H1 (cell line): ENCODE measurements at regions not wholly inside any gene's neighbourhood (a gene's known extent, or its start where the extent isn't known, plus 50 kb on each side); places are given as distances from the start of the nearest gene placed in this dataset.
A peak's percentile ranks its signal among the peaks of the same experiment; 100 is the strongest.

ENCODE experiments used
- CTCF ChIA-PET: fragments of 300-600 bp; sonication (Branson Sonifier 250); formaldehyde crosslinking; loops from one replicate; lab custom pipeline; 2021; ENCODE audit not compliant: partially characterized antibody; lab: Charles Lee
- POLR2A ChIA-PET: fragments of 300-600 bp; sonication (Branson Sonifier 250); formaldehyde crosslinking; loops from one replicate; lab custom pipeline; 2021; ENCODE audit warnings: inconsistent platforms; ENCODE audit not compliant: partially characterized antibody; lab: Charles Lee
- DNase-seq, 2 experiments: peaks; one replicate each; pipeline versions ENCODE4 v3.0.0 to v3.0.0-alpha.2; 2010 to 2022; ENCODE audit warnings: low spot score in 2 of 2, low read depth in 1 of 2, mixed read lengths in 1 of 2
- FAIRE-seq: peaks from 2 replicates; lab custom pipeline; 2011; peaks lifted over from hg19 to GRCh38; lab: Jason Lieb, UNC
- H2AFZ ChIP-seq: 2 replicates; pipeline ENCODE4 v1.8.1; 2012; ENCODE audit warnings: low read length, inconsistent platforms
- H2AK5ac ChIP-seq: 2 replicates; pipeline ENCODE4 v1.6.1; 2013; ENCODE audit warnings: low read depth, low read length
- H2BK120ac ChIP-seq: replicated peaks from 2 replicates; pipeline ENCODE3; 2013; ENCODE audit warnings: low read depth, low read length, inconsistent platforms
- H2BK12ac ChIP-seq: 2 replicates; pipeline ENCODE4 v1.6.1; 2013; ENCODE audit warnings: low read depth, low read length
- H2BK15ac ChIP-seq: 2 replicates; pipeline ENCODE4 v1.6.1; 2013; ENCODE audit warnings: low read length
- H2BK20ac ChIP-seq: 2 replicates; pipeline ENCODE4 v1.6.1; 2013; ENCODE audit warnings: low read length
- H2BK5ac ChIP-seq: 2 replicates; pipeline ENCODE4 v1.6.1; 2013; ENCODE audit warnings: low read depth, low read length
- H3K14ac ChIP-seq: 2 replicates; pipeline ENCODE4 v1.6.1; 2013; ENCODE audit warnings: inconsistent platforms; ENCODE audit not compliant: insufficient read length
- H3K18ac ChIP-seq: 2 replicates; pipeline ENCODE4 v1.6.1; 2013; ENCODE audit warnings: low read length; ENCODE audit errors: extremely low read depth
- H3K23ac ChIP-seq: 2 replicates; pipeline ENCODE4 v1.6.1; 2013; ENCODE audit warnings: inconsistent platforms; ENCODE audit not compliant: insufficient read length
- H3K23me2 ChIP-seq: 2 replicates; pipeline ENCODE4 v1.6.1; 2013; ENCODE audit warnings: low read depth, low read length
- H3K27ac ChIP-seq: 2 replicates; pipeline ENCODE4 v1.6.1; 2011; ENCODE audit warnings: low read depth, low read length, inconsistent platforms
- H3K27me3 ChIP-seq, 4 experiments: replicated peaks in 1 of 4; 1 replicate in 1 of 4; 2 replicates in 3 of 4; pipeline versions ENCODE4 v1.6.1 to v1.8.1; 2011 to 2013; ENCODE audit warnings: low read length in 3 of 4, mild to moderate bottlenecking in 3 of 4, inconsistent platforms in 2 of 4, mixed read lengths in 2 of 4, moderate library complexity in 1 of 4; ENCODE audit not compliant: control insufficient read depth in 3 of 4, insufficient read depth in 3 of 4; ENCODE audit errors: extremely low read depth in 1 of 4
- H3K36me3 ChIP-seq, 4 experiments: 2 replicates each; pipeline versions ENCODE4 v1.6.1 to v1.8.1; 2011 to 2013; ENCODE audit warnings: mild to moderate bottlenecking in 4 of 4, low read length in 3 of 4, moderate library complexity in 2 of 4, control low read depth in 1 of 4, inconsistent platforms in 1 of 4; ENCODE audit not compliant: insufficient read depth in 4 of 4, control insufficient read depth in 2 of 4
- H3K4ac ChIP-seq: replicated peaks from 2 replicates; pipeline ENCODE3; 2013; ENCODE audit warnings: low read length, low read depth, mixed read lengths, inconsistent platforms; ENCODE audit not compliant: insufficient read length
- H3K4me1 ChIP-seq, 4 experiments: replicated peaks in 1 of 4; 1 replicate in 1 of 4; 2 replicates in 3 of 4; pipeline versions ENCODE4 v1.6.1 to v1.8.1; 2011 to 2013; ENCODE audit warnings: low read length in 3 of 4, inconsistent platforms in 2 of 4, mixed read lengths in 1 of 4; ENCODE audit not compliant: insufficient read depth in 4 of 4, control insufficient read depth in 3 of 4
- H3K4me2 ChIP-seq, 2 experiments: 2 replicates each; pipeline versions ENCODE4 v1.6.1 to v1.8.1; 2011 to 2013; ENCODE audit warnings: low read depth in 2 of 2, low read length in 2 of 2, control low read depth in 1 of 2, inconsistent platforms in 1 of 2, mild to moderate bottlenecking in 1 of 2; ENCODE audit not compliant: insufficient read depth in 1 of 2
- H3K4me3 ChIP-seq, 4 experiments: fragments of 200-600, 300-600 bp in 1 of 4; sonication (generic), shearing (Covaris generic), sonication (Bioruptor Twin) in 1 of 4; 2 replicates each; pipeline versions ENCODE4 v1.5.1 to v1.8.1; 2011 to 2016; ENCODE audit warnings: low read length in 4 of 4, low read depth in 3 of 4, control low read depth in 2 of 4, inconsistent platforms in 2 of 4, mild to moderate bottlenecking in 2 of 4, mixed read lengths in 1 of 4, moderate library complexity in 1 of 4; ENCODE audit not compliant: insufficient read depth in 2 of 4; ENCODE audit errors: extremely low read depth in 1 of 4
- H3K56ac ChIP-seq: replicated peaks from 2 replicates; pipeline ENCODE3; 2013; ENCODE audit warnings: low read depth, mild to moderate bottlenecking, mixed read lengths, low read length, inconsistent platforms; ENCODE audit not compliant: insufficient read length
- H3K79me1 ChIP-seq: 2 replicates; pipeline ENCODE4 v1.6.1; 2013; ENCODE audit warnings: low read depth, low read length, control low read depth
- H3K79me2 ChIP-seq, 2 experiments: 2 replicates each; pipeline versions ENCODE4 v1.6.1 to v1.8.1; 2012 to 2013; ENCODE audit warnings: low read length in 2 of 2, mild to moderate bottlenecking in 2 of 2, inconsistent platforms in 1 of 2; ENCODE audit not compliant: insufficient read depth in 2 of 2, control insufficient read depth in 1 of 2
- H3K9ac ChIP-seq, 4 experiments: replicated peaks in 1 of 4; 1 replicate in 1 of 4; 2 replicates in 3 of 4; pipeline versions ENCODE4 v1.6.1 to v1.8.1; 2011 to 2013; ENCODE audit warnings: low read depth in 3 of 4, low read length in 3 of 4, control low read depth in 2 of 4, mild to moderate bottlenecking in 2 of 4, moderate library complexity in 2 of 4, inconsistent platforms in 1 of 4; ENCODE audit errors: extremely low read depth in 1 of 4
- H3K9me3 ChIP-seq, 2 experiments: 2 replicates each; pipeline versions ENCODE4 v1.6.1 to v1.8.1; 2012 to 2013; ENCODE audit warnings: mild to moderate bottlenecking in 2 of 2, moderate library complexity in 2 of 2, control low read depth in 1 of 2, inconsistent platforms in 1 of 2, low read depth in 1 of 2, low read length in 1 of 2, mixed read lengths in 1 of 2; ENCODE audit not compliant: insufficient read depth in 2 of 2
- H4K20me1 ChIP-seq, 2 experiments: replicated peaks in 1 of 2; 2 replicates each; pipeline versions ENCODE3 to v1.8.1; 2011 to 2013; ENCODE audit warnings: inconsistent platforms in 2 of 2, low read length in 2 of 2, mild to moderate bottlenecking in 1 of 2; ENCODE audit not compliant: insufficient read depth in 2 of 2, control insufficient read depth in 1 of 2
- H4K5ac ChIP-seq: 2 replicates; pipeline ENCODE4 v1.6.1; 2013; ENCODE audit warnings: low read length, low read depth, mixed read lengths, inconsistent platforms; ENCODE audit not compliant: insufficient read length
- H4K8ac ChIP-seq: 2 replicates; pipeline ENCODE4 v1.8.0; 2013; ENCODE audit warnings: mild to moderate bottlenecking, moderate library complexity, low read length, inconsistent platforms; ENCODE audit not compliant: insufficient read depth; ENCODE audit errors: extremely low read depth
- H4K91ac ChIP-seq: replicated peaks from 2 replicates; pipeline ENCODE3; 2013; ENCODE audit warnings: low read length, mixed read lengths, inconsistent platforms; ENCODE audit not compliant: insufficient read length
- ASH2L ChIP-seq: fragments of 200-600, 300-600 bp; sonication (generic); IDR thresholded peaks from one replicate; pipeline ENCODE4 v1.7.1; 2017; ENCODE audit warnings: low read length
- BACH1 ChIP-seq: IDR thresholded peaks from 2 replicates; pipeline ENCODE4 v1.6.1; 2012; ENCODE audit warnings: low read length, improper control_type of control experiment
- CBX8 ChIP-seq: fragments of 300-800, 300-1000 bp; sonication (generic); IDR thresholded peaks from 2 replicates; pipeline ENCODE4 v1.7.1; 2016; ENCODE audit warnings: low read depth, low read length, borderline replicate concordance
- SUZ12 ChIP-seq: fragments of 200-600 bp; sonication (generic); IDR thresholded peaks from 2 replicates; pipeline ENCODE4 v1.6.1; 2012; ENCODE audit warnings: mild to moderate bottlenecking, inconsistent platforms, low read length, moderate library complexity, mixed read lengths
- WGBS, 2 experiments: shearing (Covaris generic) in 1 of 2; methylation state at CpG; one replicate each; pipeline versions ENCODE4 v1.1.6 to v1.1.7; 2013 to 2015; ENCODE audit warnings: low lambda C conversion rate in 2 of 2, mixed read lengths in 2 of 2, inconsistent platforms in 1 of 2, low coverage in 1 of 2, missing lambda C conversion rate in 1 of 2; ENCODE audit not compliant: insufficient replicate concordance in 2 of 2, insufficient coverage in 1 of 2, insufficient read length in 1 of 2; ENCODE audit errors: extremely low coverage in 1 of 2, missing lambda C conversion rate in 1 of 2; 5-methylcytosine and 5-hydroxymethylcytosine counted together

- Histone ChIP-seq H2BK15ac (peak overlapping the region; percentile 34), H3K14ac (no peak overlapping the region), H3K23me2 (peaks cover 4% of the 10 kb centered on the region; the same call in 1 of the 2 replicates), H3K4me1 (peaks cover 0 to 9% (median 5%) of the 10 kb centered on the region in 4 experiments; a peak in 6 of 7 replicates), H3K56ac (no peak overlapping the region), H4K20me1 (no peaks in the 10 kb centered on the region), H3K9me3 (no peaks in the 10 kb centered on the region), H2AFZ (no peak overlapping the region), H3K4ac (no peak overlapping the region), H3K27me3 (no peaks in the 10 kb centered on the region), H3K4me3 (no peak overlapping the region), H3K9ac (no peak overlapping the region), H2BK20ac (peak overlapping the region; percentile 87; the same call in 1 of the 2 replicates), H4K8ac (no peak overlapping the region), H2BK12ac (0 out of 2 replicates have a peak overlapping the region, but pooled peaks have one; percentile 50), H2AK5ac (peak overlapping the region; percentile 82), H3K79me2 (no peaks in the 10 kb centered on the region), H3K36me3 (no peaks in the 10 kb centered on the region), H4K5ac (no peak overlapping the region), H3K4me2 (0 out of 4 replicates have a peak overlapping the region, but pooled peaks have one; percentile 0 to 16), H2BK5ac (0 out of 2 replicates have a peak overlapping the region, but pooled peaks have one; percentile 39), H2BK120ac (no peak overlapping the region), H3K18ac (peak overlapping the region; percentile 90), H3K23ac (no peak overlapping the region), H3K27ac (no peak overlapping the region), H3K79me1 (no peaks in the 10 kb centered on the region), H4K91ac (no peak overlapping the region)
- ChIA-PET CTCF (interaction anchor here (1.0 to 1.8 kb wide), 4 partner anchors 11 to 30 kb away, joined by 3 to 12 read pairs (median 4); no protein-coding TSS in a partner anchor), POLR2A (interaction anchor here (1.3 kb wide), 1 partner anchor 9 kb away, joined by 3 read pairs; no protein-coding TSS in a partner anchor)
- 85% methylated on average over 1 of the region's 1 CpG; no CpG with 5 or more reads in 1 of the 2 experiments for WGBS, 2 experiments
- DNase-seq, result no peak
- no peak for FAIRE-seq
- TF ChIP-seq BACH1, result no peak
- TF ChIP-seq ASH2L, result no peak
- no peak for TF ChIP-seq SUZ12
- TF ChIP-seq CBX8, result no peak
These were observed 75.1 kb downstream of the LINGO1 start for GRCh38 chr15:77557564-77557963.
